NT2/D1 (cell line): ENCODE measurements at regions not wholly inside any gene's neighbourhood (a gene's known extent, or its start where the extent isn't known, plus 50 kb on each side); places are given as distances from the start of the nearest gene placed in this dataset.

Source experiments
- SUZ12 ChIP-seq: IDR thresholded peaks from 2 replicates; pipeline ENCODE4 v1.6.1; 2011; ENCODE audit not compliant: insufficient read length, insufficient read depth; ENCODE audit errors: extremely low read depth
- YY1 ChIP-seq: IDR thresholded peaks from 2 replicates; pipeline ENCODE4 v1.6.1; 2011; ENCODE audit not compliant: insufficient read length, insufficient read depth

DNA sequence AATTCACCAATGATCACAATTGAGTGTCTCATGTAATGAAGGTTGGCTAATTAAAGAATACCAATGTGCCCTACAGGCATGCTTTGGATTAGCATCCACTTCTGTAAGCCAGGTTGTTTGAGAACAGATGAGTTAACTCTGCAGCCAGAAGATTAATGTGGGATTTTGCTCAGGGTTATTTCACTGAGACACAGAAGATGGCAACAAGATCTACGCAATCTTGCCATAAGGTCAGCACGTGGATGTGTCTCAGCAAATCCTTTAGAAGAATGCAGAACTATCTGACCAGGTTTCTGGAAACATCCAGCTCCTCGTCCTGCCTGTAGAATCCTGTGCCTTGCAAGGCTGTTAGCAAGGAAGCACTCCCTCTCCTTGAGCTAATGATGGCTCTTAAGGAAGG is 532.6 kb upstream of the AMELY start:
- TF ChIP-seq YY1 (no peak), SUZ12 (no peak)
